ENCODE measurements at regions not wholly inside any gene's neighbourhood (a gene's known extent, or its start where the extent isn't known, plus 50 kb on each side); places are given as distances from the start of the nearest gene placed in this dataset.

GRCh38 chr6:159582736-159583135 lies 110.3 kb downstream of the SOD2 start:
- TF ChIP-seq CTCF (IDR thresholded peaks at IDR 0.05 in 8 of 11, conservative IDR thresholded peaks at IDR 0.05 in 3 of 11) = no peak
- no peak for TF ChIP-seq POLR2A (IDR thresholded peaks at IDR 0.05)

Data from spleen (tissue), 7 donors.